HCT116 (cell line): ENCODE measurements at regions not wholly inside any gene's neighbourhood (a gene's known extent, or its start where the extent isn't known, plus 50 kb on each side); places are given as distances from the start of the nearest gene placed in this dataset.
A peak's percentile ranks its signal among the peaks of the same experiment; 100 is the strongest.

Source experiments
- ATAC-seq: fragments of 200-7000 bp; cut with Tn5 transposase; 2 replicates; pipeline ENCODE4 v1.9.1; 2020; ENCODE audit warnings: mild to moderate bottlenecking, moderate library complexity
- BruUV-seq: library from RNA; stranded (reverse); fragments of 400-500 nt; replicated peaks from 2 replicates; lab custom pipeline; 2021; lab: Mats Ljungman, UMichigan
- CTCF ChIA-PET: fragments of 300-600 bp; sonication (Branson Sonifier 250); formaldehyde crosslinking; loops from one replicate; lab custom pipeline; 2021; ENCODE audit warnings: antibody characterized with exemption; lab: Charles Lee
- POLR2A ChIA-PET: fragments of 300-600, 350-600 bp; sonication (Branson Sonifier 250); formaldehyde crosslinking; loops from one replicate; lab custom pipeline; 2021; ENCODE audit warnings: antibody characterized with exemption; lab: Charles Lee
- RAD21 ChIA-PET, 2 experiments: fragments of 300-600 bp; sonication (Branson Sonifier 250); formaldehyde crosslinking; loops; one replicate each; lab custom pipeline; 2023; ENCODE audit warnings: low total read pairs in 2 of 2; ENCODE audit not compliant: uncharacterized antibody in 2 of 2, unreplicated experiment in 2 of 2, low non-redundant PET in 1 of 2; lab: Charles Lee
- DNase-seq: peaks from one replicate; pipeline ENCODE4 v3.0.0-alpha.2; 2010; ENCODE audit warnings: low read depth, low spot score
- H2AFZ ChIP-seq: fragments of 200-600 bp; shearing (Covaris generic), sonication (generic); 2 replicates; pipeline ENCODE4 v1.6.1; 2017; ENCODE audit warnings: low read depth, mixed run types, mixed read lengths, antibody characterized with exemption, low read length; ENCODE audit not compliant: poor library complexity, severe bottlenecking
- H3K27ac ChIP-seq: 2 replicates; pipeline ENCODE4 v1.5.1; 2012; ENCODE audit warnings: low read depth, low read length
- H3K27me3 ChIP-seq: fragments of 200-600 bp; sonication (generic); 2 replicates; pipeline ENCODE4 v1.6.1; 2016; ENCODE audit warnings: mixed run types, low read length, mixed read lengths; ENCODE audit not compliant: insufficient read depth
- H3K36me3 ChIP-seq, 2 experiments: fragments of 200-500 bp in 1 of 2; fragments of 200-600 bp in 1 of 2; sonication (Bioruptor generic) in 1 of 2; sonication (generic) in 1 of 2; 2 replicates each; pipeline versions ENCODE4 v1.5.1 to v1.6.1; 2014 to 2016; ENCODE audit warnings: low read length in 2 of 2, inconsistent platforms in 1 of 2, mixed read lengths in 1 of 2, mixed run types in 1 of 2; ENCODE audit not compliant: insufficient read depth in 2 of 2, control insufficient read depth in 1 of 2
- H3K4me1 ChIP-seq, 2 experiments: fragments of 200-600 bp in 1 of 2; sonication (generic) in 1 of 2; 2 replicates each; pipeline versions ENCODE4 v1.5.1 to v1.6.1; 2012 to 2017; ENCODE audit warnings: low read length in 2 of 2, inconsistent platforms in 1 of 2, mild to moderate bottlenecking in 1 of 2, mixed read lengths in 1 of 2, mixed run types in 1 of 2, moderate library complexity in 1 of 2; ENCODE audit not compliant: insufficient read depth in 2 of 2, control insufficient read depth in 1 of 2
- H3K4me2 ChIP-seq: fragments of 200-600 bp; sonication (generic); 2 replicates; pipeline ENCODE4 v1.6.1; 2017; ENCODE audit warnings: mixed run types, low read length, mixed read lengths
- H3K4me3 ChIP-seq, 2 experiments: fragments of 200-600 bp in 1 of 2; sonication (generic) in 1 of 2; replicated peaks in 1 of 2; 2 replicates each; pipeline ENCODE4 v1.5.1; 2011 to 2016; ENCODE audit warnings: low read length in 2 of 2, control low read depth in 1 of 2, low read depth in 1 of 2, mild to moderate bottlenecking in 1 of 2, mixed read lengths in 1 of 2, mixed run types in 1 of 2
- H3K79me2 ChIP-seq: fragments of 200-600 bp; sonication (generic); 2 replicates; pipeline ENCODE4 v1.6.1; 2017; ENCODE audit warnings: mild to moderate bottlenecking, mixed run types, low read length, moderate library complexity, mixed read lengths; ENCODE audit not compliant: insufficient read depth
- H3K9ac ChIP-seq: fragments of 200-600 bp; sonication (generic); 2 replicates; pipeline ENCODE4 v1.6.1; 2016; ENCODE audit warnings: low read length, mixed read lengths
- H3K9me2 ChIP-seq: fragments of 200-600 bp; sonication (generic), shearing (Covaris generic); 2 replicates; pipeline ENCODE4 v1.6.1; 2017; ENCODE audit warnings: mixed run types, mild to moderate bottlenecking, moderate library complexity; ENCODE audit not compliant: insufficient read depth
- H3K9me3 ChIP-seq, 2 experiments: fragments of 200-500 bp in 1 of 2; fragments of 200-600 bp in 1 of 2; sonication (Bioruptor generic) in 1 of 2; sonication (generic) in 1 of 2; 2 replicates each; pipeline ENCODE4 v1.6.1; 2014 to 2017; ENCODE audit warnings: low read length in 2 of 2, mixed read lengths in 2 of 2, inconsistent platforms in 1 of 2, low read depth in 1 of 2, mild to moderate bottlenecking in 1 of 2, mixed run types in 1 of 2, moderate library complexity in 1 of 2; ENCODE audit not compliant: control insufficient read depth in 1 of 2, insufficient read depth in 1 of 2
- H4K20me1 ChIP-seq: fragments of 200-600 bp; sonication (generic), shearing (Covaris generic); 2 replicates; pipeline ENCODE4 v1.6.1; 2017; ENCODE audit warnings: mixed run types, mild to moderate bottlenecking, moderate library complexity; ENCODE audit not compliant: insufficient read depth
- CBX3 ChIP-seq: IDR thresholded peaks from 2 replicates; pipeline ENCODE4 v1.6.1; 2012; ENCODE audit warnings: low read depth
- EGR1 ChIP-seq: IDR thresholded peaks from 2 replicates; pipeline ENCODE4 v1.6.1; 2012; ENCODE audit warnings: low read depth
- ELF1 ChIP-seq: IDR thresholded peaks from 2 replicates; pipeline ENCODE4 v1.6.1; 2012; ENCODE audit warnings: low read depth, borderline replicate concordance
- EZH2 ChIP-seq: fragments of 200-600 bp; sonication (generic); IDR thresholded peaks from 2 replicates; pipeline ENCODE4 v1.6.1; 2017; ENCODE audit warnings: antibody characterized with exemption, mixed run types
- FOSL1 ChIP-seq: IDR thresholded peaks from 2 replicates; pipeline ENCODE4 v1.6.1; 2012; ENCODE audit warnings: low read depth
- JUND ChIP-seq: IDR thresholded peaks from 2 replicates; pipeline ENCODE4 v1.6.1; 2012
- POLR2A ChIP-seq: IDR thresholded peaks from 2 replicates; pipeline ENCODE4 v1.7.0; 2011; ENCODE audit warnings: borderline replicate concordance; ENCODE audit not compliant: insufficient read depth, insufficient read length; ENCODE audit errors: extremely low read depth
- SP1 ChIP-seq: IDR thresholded peaks from 2 replicates; pipeline ENCODE4 v1.6.1; 2012; ENCODE audit warnings: low read depth
- YY1 ChIP-seq: IDR thresholded peaks from 2 replicates; pipeline ENCODE4 v1.6.1; 2011; ENCODE audit warnings: low read length, low read depth, moderate library complexity, mild to moderate bottlenecking; ENCODE audit not compliant: insufficient replicate concordance; ENCODE audit errors: extremely low read depth
- ZFX ChIP-seq: fragments of 450-650 bp; IDR thresholded peaks from 2 replicates; pipeline ENCODE4 v1.6.1; 2017
- ZNF274 ChIP-seq: fragments of 200-500 bp; sonication (Bioruptor generic); IDR thresholded peaks from 2 replicates; pipeline ENCODE4 v1.6.1; 2014; ENCODE audit warnings: mild to moderate bottlenecking, low read depth, low read length, inconsistent platforms
- intact Hi-C: fragments of 100-400 bp; cut with micrococcal nuclease; formaldehyde crosslinking; loops from 2 replicates; pipeline ENCODE4 v1.10.0; 2022
- TF ChIP-seq, protein P1 (sequence below): IDR thresholded peaks from 2 replicates; pipeline ENCODE4 v1.6.1; 2012; ENCODE audit warnings: low read depth

GRCh38 chr1:192878249-192878648 lies 69.4 kb downstream of the RGS2 start:
- Histone ChIP-seq H3K9me2 (no peaks in the 10 kb centered on the region), H4K20me1 (no peaks in the 10 kb centered on the region), H3K9me3 (no peaks in the 10 kb centered on the region), H3K4me3 (no peak overlapping the region), H3K4me2 (no peak overlapping the region), H3K27ac (no peak overlapping the region), H3K4me1 (no peaks in the 10 kb centered on the region), H2AFZ (no peak overlapping the region), H3K79me2 (no peaks in the 10 kb centered on the region), H3K27me3 (no peaks in the 10 kb centered on the region), H3K36me3 (no peaks in the 10 kb centered on the region), H3K9ac (no peak overlapping the region)
- ChIA-PET RAD21 (no interaction called here), CTCF (no interaction called here), POLR2A (no interaction called here)
- no peak for ATAC-seq
- intact Hi-C loops: no loop called here
- TF ChIP-seq SP1 (no peak), CBX3 (no peak)
- no peak for DNase-seq
- BruUV-seq: no TSS peak

DNA sequence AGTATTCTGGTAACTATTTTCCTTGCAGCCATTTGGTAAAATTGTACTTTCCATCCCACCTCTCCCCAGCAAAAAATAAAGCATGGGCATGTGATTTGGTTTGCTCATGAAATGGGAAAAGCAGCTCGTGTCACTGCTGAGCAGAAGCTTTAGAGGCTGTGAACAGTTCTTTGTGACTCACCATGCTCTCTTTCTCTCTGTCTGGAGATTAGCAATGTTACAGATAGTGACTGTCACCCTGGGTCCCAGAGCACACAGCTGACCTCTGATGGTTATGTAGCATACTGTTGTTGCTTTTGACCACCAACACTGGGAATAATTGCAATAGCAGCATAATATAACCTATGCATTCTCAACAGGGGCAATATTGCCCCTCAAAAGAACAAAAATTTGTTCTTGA lies 70.6 kb downstream of the RGS2 start:
- Histone ChIP-seq H2AFZ (no peak overlapping the region), H3K9me2 (no peaks in the 10 kb centered on the region), H3K4me3 (no peak overlapping the region), H3K9me3 (no peaks in the 10 kb centered on the region), H3K4me2 (no peak overlapping the region), H4K20me1 (no peaks in the 10 kb centered on the region), H3K9ac (no peak overlapping the region), H3K27ac (no peak overlapping the region), H3K27me3 (no peaks in the 10 kb centered on the region), H3K79me2 (no peaks in the 10 kb centered on the region), H3K4me1 (no peaks in the 10 kb centered on the region), H3K36me3 (no peaks in the 10 kb centered on the region)
- no peak for DNase-seq
- ChIA-PET POLR2A (no interaction called here), CTCF (no interaction called here), RAD21 (no interaction called here)
- intact Hi-C loops: no loop called here
- TF ChIP-seq ZFX (no peak), JUND (0 out of 2 replicates have a peak, but pooled peaks have one; percentile 7)
- no peak for ATAC-seq
- BruUV-seq: no TSS peak

DNA sequence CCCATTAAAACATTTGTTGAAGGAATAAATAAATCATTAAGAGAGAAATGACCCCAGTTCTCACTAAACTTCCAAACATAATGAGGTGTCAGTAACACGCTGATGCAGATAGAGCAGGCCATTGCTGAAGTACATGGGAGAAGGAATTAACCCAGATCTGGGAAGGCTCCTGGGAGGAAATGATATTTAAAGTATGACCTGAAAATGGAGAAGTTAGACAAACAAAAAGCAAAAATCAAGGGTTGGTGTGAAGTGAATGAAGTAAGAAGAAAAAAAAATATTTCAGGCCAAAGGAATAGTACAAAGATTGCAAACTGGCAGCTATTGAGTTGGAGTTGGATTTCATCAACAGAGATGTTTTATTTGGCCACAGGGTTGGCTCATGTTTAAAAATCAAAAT lies 71.4 kb downstream of the RGS2 start:
- POLR2A ChIA-PET: no interaction called here
- Histone ChIP-seq H3K27me3 (no peaks in the 10 kb centered on the region), H3K9me2 (no peaks in the 10 kb centered on the region), H3K36me3 (no peaks in the 10 kb centered on the region), H3K4me3 (no peak overlapping the region)
- RAD21 ChIA-PET: no interaction called here
- no peak for ATAC-seq
- TF ChIP-seq, protein P1, sequence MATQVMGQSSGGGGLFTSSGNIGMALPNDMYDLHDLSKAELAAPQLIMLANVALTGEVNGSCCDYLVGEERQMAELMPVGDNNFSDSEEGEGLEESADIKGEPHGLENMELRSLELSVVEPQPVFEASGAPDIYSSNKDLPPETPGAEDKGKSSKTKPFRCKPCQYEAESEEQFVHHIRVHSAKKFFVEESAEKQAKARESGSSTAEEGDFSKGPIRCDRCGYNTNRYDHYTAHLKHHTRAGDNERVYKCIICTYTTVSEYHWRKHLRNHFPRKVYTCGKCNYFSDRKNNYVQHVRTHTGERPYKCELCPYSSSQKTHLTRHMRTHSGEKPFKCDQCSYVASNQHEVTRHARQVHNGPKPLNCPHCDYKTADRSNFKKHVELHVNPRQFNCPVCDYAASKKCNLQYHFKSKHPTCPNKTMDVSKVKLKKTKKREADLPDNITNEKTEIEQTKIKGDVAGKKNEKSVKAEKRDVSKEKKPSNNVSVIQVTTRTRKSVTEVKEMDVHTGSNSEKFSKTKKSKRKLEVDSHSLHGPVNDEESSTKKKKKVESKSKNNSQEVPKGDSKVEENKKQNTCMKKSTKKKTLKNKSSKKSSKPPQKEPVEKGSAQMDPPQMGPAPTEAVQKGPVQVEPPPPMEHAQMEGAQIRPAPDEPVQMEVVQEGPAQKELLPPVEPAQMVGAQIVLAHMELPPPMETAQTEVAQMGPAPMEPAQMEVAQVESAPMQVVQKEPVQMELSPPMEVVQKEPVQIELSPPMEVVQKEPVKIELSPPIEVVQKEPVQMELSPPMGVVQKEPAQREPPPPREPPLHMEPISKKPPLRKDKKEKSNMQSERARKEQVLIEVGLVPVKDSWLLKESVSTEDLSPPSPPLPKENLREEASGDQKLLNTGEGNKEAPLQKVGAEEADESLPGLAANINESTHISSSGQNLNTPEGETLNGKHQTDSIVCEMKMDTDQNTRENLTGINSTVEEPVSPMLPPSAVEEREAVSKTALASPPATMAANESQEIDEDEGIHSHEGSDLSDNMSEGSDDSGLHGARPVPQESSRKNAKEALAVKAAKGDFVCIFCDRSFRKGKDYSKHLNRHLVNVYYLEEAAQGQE: no peak
- TF ChIP-seq FOSL1 (no peak), POLR2A (no peak), EGR1 (no peak), JUND (no peak), EZH2 (no peak), YY1 (no peak), ELF1 (no peak), ZNF274 (no peak)
- TF ChIP-seq, all 23 proteins: peak for 0
- no peak overlapping the region for H3K9ac ChIP-seq
- DNase-seq: no peak
- intact Hi-C loops: no loop called here
- no peaks in the 10 kb centered on the region for H3K79me2 ChIP-seq
- no peak overlapping the region for H3K27ac ChIP-seq
- no peak overlapping the region for H3K4me2 ChIP-seq
- H2AFZ ChIP-seq: no peak overlapping the region
- H4K20me1 ChIP-seq: no peaks in the 10 kb centered on the region
- H3K4me1 ChIP-seq: no peaks in the 10 kb centered on the region
- CTCF ChIA-PET: no interaction called here
- no peaks in the 10 kb centered on the region for H3K9me3 ChIP-seq
- no TSS peak for BruUV-seq
